ENCODE measurements at regions not wholly inside any gene's neighbourhood (a gene's known extent, or its start where the extent isn't known, plus 50 kb on each side); places are given as distances from the start of the nearest gene placed in this dataset.
"Not testable (repeated sequence)": the region's sequence is repeated elsewhere in the genome, so short reads cannot be mapped to it uniquely, and the experiment has no call there.

DNA sequence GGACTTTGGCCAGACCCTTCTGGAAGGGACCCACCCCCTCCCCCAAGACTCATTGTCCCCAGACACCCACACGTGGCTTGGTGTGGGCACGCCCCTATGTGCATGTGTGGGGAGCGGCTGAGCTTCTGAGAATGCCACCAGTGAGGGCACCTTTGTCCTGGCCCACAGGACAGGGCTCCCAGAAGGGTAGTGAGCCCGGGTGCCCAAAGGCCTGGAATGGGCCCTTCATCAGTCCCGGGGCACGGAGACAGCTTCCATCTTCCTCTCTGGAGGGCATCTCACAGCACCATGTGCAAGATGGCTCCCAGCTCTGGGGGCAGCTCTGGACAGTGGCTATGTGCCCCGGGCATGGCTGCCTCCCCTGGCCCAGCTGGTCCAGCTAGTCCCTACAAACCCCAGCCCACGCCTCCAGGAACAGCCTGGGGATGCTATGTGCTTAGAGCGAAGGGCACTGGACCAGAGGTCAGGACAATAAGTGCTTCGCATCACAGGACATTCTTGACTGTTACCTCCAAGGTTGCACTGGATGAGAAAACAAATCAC, 70.1 kb upstream of the PTPN20 start:
- not testable (repeated sequence) for H3K4me1 ChIP-seq, H3K27me3 ChIP-seq, H3K9me3 ChIP-seq, H3K4me3 ChIP-seq, H3K36me3 ChIP-seq, H3K27ac ChIP-seq
- peak; percentile 31 for ATAC-seq
- WGBS, 2 donors (ENCODE audit: low coverage in 1 of 2): no CpG with 5 or more reads among the region's 10 CpGs

DNA sequence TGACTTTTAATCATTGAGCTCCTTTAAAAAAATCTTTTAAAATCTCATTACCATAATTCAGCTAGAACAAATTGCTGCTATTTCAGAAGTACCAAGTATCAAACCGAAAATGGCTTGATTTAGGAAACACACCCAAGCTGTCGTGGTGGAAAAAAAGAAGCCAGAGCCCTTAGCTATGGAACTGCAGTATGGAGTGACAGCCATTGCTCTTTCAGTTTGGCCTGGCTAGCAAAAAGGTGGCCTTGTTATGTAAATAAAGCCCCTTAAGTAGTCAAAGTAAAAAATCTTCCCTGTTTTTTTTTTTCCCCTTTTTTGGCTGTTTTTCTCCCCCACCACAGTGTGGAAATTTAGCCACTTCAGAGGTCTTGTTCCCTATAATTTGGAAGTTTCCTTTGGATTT, 66.0 kb upstream of the PTPN20 start:
- not testable (repeated sequence) for H3K27me3 ChIP-seq, ATAC-seq, H3K9me3 ChIP-seq, H3K36me3 ChIP-seq, H3K4me1 ChIP-seq, H3K27ac ChIP-seq, H3K4me3 ChIP-seq
- WGBS, 2 donors (ENCODE audit: low coverage in 1 of 2): no CpG with 5 or more reads among the region's 2 CpGs

DNA sequence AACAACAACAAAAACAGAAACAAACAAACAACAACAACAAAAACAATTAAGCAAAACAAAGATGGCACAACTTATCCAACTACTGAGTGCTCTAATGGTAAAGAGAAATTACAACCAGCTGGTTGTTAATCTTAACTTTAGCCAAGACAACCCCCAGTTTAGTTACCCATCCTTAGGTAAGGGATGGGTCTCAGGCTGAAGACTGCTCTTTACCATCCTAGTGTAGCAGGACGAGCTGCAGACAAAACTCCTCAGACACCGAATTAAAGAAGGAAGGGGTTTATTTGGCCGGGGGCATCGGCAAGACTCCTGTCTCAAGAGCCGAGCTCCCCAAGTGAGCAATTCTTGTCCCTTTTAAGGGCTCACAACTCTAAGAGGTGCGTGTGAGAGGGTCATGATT, 65.6 kb upstream of the PTPN20 start:
- WGBS, 2 donors (ENCODE audit: low coverage in 1 of 2): no CpG with 5 or more reads among the region's 6 CpGs
- H3K4me3 ChIP-seq, H3K27me3 ChIP-seq, ATAC-seq, H3K9me3 ChIP-seq, H3K36me3 ChIP-seq, H3K4me1 ChIP-seq, H3K27ac ChIP-seq: not testable (repeated sequence)

DNA sequence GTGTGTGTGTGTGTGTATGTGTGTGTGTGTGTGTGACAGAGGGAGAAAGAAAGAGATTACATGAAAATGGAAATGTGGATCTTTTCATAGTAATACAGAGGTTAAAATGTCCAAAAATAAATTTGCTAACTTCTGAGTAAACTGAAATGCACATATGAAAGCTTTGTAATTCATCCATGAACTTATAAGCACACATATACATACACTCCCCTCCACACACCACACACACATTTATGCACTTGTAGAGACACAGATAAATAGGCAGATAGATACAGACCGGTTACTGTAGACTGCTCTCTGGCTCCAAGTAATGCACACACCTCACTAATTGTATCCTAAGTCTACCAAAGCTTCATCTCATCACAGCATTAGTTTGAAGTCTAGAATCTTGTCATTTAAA, 50.5 kb upstream of the PTPN20 start:
- H3K4me1 ChIP-seq, H3K27ac ChIP-seq, ATAC-seq, H3K36me3 ChIP-seq, H3K27me3 ChIP-seq, H3K9me3 ChIP-seq, H3K4me3 ChIP-seq: not testable (repeated sequence)
- WGBS, 2 donors (ENCODE audit: low coverage in 1 of 2): 75% methylated on average over 1 of the region's 1 CpG; no CpG with 5 or more reads in 1 of the 2 donors

Small RNA genes in the stretch of these regions (small RNA-seq; reads per million reads assigned to genes)
- gene RNA5SP311: 0 reads per million in 4 donors
